Suprapubic skin (tissue), 4 donors: ENCODE measurements at regions not wholly inside any gene's neighbourhood (a gene's known extent, or its start where the extent isn't known, plus 50 kb on each side); places are given as distances from the start of the nearest gene placed in this dataset.
"Not testable (repeated sequence)": the region's sequence is repeated elsewhere in the genome, so short reads cannot be mapped to it uniquely, and the experiment has no call there.

Experiments used
- DNase-seq, 2 donors: peaks; one replicate each; pipeline ENCODE4 v3.0.0-alpha.2; 2019; ENCODE audit warnings: low spot score in 2 of 2
- H3K27ac ChIP-seq: fragments of 200-600 bp; sonication (generic); one replicate; pipeline ENCODE4 v1.5.1; 2019
- H3K27me3 ChIP-seq: fragments of 200-600 bp; sonication (generic); one replicate; pipeline ENCODE4 v1.5.1; 2019
- H3K36me3 ChIP-seq: fragments of 200-600 bp; sonication (generic); one replicate; pipeline ENCODE4 v1.5.1; 2019
- H3K4me1 ChIP-seq: fragments of 200-600 bp; sonication (generic); one replicate; pipeline ENCODE4 v1.5.1; 2019
- H3K4me3 ChIP-seq: fragments of 200-600 bp; sonication (generic); one replicate; pipeline ENCODE4 v1.5.1; 2019; ENCODE audit warnings: mild to moderate bottlenecking
- H3K9me3 ChIP-seq: fragments of 200-600 bp; sonication (generic); one replicate; pipeline ENCODE4 v1.5.1; 2019
- EP300 ChIP-seq: sonication (generic); formaldehyde crosslinking; IDR thresholded peaks from one replicate; pipeline ENCODE4 v1.6.1; 2017; ENCODE audit warnings: antibody characterized with exemption
- POLR2A ChIP-seq, 2 donors: fragments of 450-650 bp; IDR thresholded peaks; one replicate each; pipeline ENCODE4 v1.6.1; 2017; ENCODE audit warnings: antibody characterized with exemption in 2 of 2, mild to moderate bottlenecking in 2 of 2, moderate library complexity in 2 of 2
- POLR2AphosphoS5 ChIP-seq, 3 donors: sonication (generic); formaldehyde crosslinking; IDR thresholded peaks; one replicate each; pipeline ENCODE4 v1.6.1; 2017; ENCODE audit warnings: antibody characterized with exemption in 3 of 3
- WGBS: methylation state at CpG from one replicate; pipeline ENCODE4 v1.1.5; 2018; 5-methylcytosine and 5-hydroxymethylcytosine counted together
- TF ChIP-seq, protein P1 (sequence below), 2 donors: fragments of 200-600 bp in 1 of 2; fragments of 450-650 bp in 1 of 2; sonication (generic) in 1 of 2; IDR thresholded peaks; one replicate each; pipeline ENCODE4 v1.5.1; 2016 to 2019; ENCODE audit warnings: antibody characterized with exemption in 2 of 2, mild to moderate bottlenecking in 1 of 2, moderate library complexity in 1 of 2

DNA sequence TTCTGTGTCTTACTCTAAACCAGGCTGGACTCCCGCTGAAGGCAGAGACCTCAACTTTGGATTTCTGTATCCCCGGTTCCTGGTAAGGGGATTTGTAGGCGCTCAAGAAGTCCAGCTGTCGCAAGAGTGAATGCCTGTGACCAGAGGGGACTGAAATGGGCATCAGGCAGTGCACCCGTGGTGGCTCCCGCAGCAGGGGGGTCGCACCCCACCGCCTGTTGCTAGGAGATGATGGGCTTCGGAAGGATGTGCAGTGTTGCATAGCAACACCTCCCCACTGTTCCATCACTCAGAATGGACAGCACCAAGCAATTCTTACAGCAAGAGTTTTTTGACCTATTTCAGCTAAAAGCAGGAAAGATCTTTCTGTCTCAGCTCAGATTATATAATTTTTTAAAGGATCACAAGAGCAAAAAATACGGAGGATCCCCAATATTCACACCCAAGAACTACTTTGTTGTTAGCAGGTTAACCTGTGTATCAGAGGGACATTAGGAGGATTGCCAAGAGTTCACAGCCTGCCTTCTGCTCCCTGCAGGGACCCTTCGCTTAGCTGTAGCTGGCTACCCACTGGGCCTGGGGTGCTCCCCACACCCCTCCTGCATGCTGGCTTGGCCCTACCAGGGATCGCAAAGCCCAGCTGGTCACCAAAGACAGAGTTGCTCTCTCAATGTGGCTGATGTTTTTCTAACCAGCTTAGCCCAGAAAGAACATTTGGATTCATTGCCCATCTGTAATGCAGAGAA, 63.8 kb downstream of the SOWAHC start:
- WGBS, result 90% methylated on average over 12 of the region's 12 CpGs
- DNase-seq, result peak in 1 of 2 donors; percentile 34
- Histone ChIP-seq H3K27ac (no peak overlapping the region), H3K4me3 (no peak overlapping the region), H3K36me3 (no peaks in the 10 kb centered on the region), H3K9me3 (no peaks in the 10 kb centered on the region), H3K4me1 (peaks cover 49% of the 10 kb centered on the region), H3K27me3 (no peaks in the 10 kb centered on the region)
- TF ChIP-seq POLR2A (IDR thresholded peaks at IDR 0.05), result no peak
- no peak for TF ChIP-seq EP300
- TF ChIP-seq, protein P1, sequence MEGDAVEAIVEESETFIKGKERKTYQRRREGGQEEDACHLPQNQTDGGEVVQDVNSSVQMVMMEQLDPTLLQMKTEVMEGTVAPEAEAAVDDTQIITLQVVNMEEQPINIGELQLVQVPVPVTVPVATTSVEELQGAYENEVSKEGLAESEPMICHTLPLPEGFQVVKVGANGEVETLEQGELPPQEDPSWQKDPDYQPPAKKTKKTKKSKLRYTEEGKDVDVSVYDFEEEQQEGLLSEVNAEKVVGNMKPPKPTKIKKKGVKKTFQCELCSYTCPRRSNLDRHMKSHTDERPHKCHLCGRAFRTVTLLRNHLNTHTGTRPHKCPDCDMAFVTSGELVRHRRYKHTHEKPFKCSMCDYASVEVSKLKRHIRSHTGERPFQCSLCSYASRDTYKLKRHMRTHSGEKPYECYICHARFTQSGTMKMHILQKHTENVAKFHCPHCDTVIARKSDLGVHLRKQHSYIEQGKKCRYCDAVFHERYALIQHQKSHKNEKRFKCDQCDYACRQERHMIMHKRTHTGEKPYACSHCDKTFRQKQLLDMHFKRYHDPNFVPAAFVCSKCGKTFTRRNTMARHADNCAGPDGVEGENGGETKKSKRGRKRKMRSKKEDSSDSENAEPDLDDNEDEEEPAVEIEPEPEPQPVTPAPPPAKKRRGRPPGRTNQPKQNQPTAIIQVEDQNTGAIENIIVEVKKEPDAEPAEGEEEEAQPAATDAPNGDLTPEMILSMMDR (IDR thresholded peaks at IDR 0.05), result no peak
- TF ChIP-seq POLR2AphosphoS5 (IDR thresholded peaks at IDR 0.05), result no peak

DNA sequence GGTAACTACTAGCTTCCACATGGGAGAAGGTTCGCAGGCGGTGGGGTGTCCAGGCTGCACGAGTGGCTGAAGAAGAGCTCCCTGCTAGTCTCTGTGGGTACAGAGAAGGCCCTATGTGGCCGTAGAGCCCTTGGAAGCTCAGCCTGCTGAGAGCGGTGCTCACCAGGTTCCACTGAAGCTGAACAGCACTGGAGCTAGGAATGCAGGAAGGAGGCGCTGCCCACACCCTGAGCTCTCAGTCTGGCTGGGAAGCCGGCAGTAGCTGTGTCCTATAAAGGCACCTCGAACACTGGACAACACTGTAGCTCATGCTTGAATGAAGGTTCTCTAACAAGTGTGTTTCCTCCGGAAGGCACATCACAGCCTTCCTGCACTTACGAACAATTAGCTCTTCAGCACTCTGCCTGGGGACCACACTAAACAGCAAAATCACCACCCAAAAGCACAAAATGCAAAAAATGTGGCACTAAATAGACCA, 64.6 kb downstream of the SOWAHC start:
- H3K4me3 ChIP-seq, H3K36me3 ChIP-seq, H3K9me3 ChIP-seq, H3K27me3 ChIP-seq, H3K27ac ChIP-seq: not testable (repeated sequence)
- DNase-seq, result peak in 1 of 2 donors; percentile 53
- H3K4me1 ChIP-seq, result peaks cover 49% of the 10 kb centered on the region
- WGBS, result 69% methylated on average over 10 of the region's 10 CpGs

DNA sequence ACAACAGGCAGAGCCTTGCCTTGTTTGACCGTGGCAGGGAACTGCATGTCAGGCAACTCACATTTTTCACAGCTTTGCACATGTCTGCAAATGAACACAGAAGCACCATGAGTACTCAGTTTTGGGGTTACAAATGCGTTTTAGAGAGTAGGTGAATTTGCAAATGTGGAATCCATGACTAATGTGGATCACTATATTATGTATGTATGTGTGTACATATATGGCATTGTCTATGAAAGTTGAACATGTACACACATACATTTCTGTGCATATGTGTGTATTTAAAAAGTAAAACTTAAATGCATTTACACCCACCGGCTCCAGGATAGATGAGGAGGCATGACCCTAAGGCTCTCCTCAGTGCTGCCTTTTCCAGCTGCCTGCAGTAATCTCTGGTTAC, 65.1 kb downstream of the SOWAHC start:
- H3K27me3 ChIP-seq, result no peaks in the 10 kb centered on the region
- WGBS, result 65% methylated on average over 3 of the region's 3 CpGs
- no peak overlapping the region for H3K27ac ChIP-seq
- peaks cover 49% of the 10 kb centered on the region for H3K4me1 ChIP-seq
- TF ChIP-seq EP300 (no peak), POLR2A (IDR thresholded peaks at IDR 0.05) (no peak), POLR2AphosphoS5 (IDR thresholded peaks at IDR 0.05) (no peak)
- TF ChIP-seq, protein P1 (IDR thresholded peaks at IDR 0.05), result no peak
- no peaks in the 10 kb centered on the region for H3K36me3 ChIP-seq
- DNase-seq, result no peak
- H3K9me3 ChIP-seq, result no peaks in the 10 kb centered on the region
- no peak overlapping the region for H3K4me3 ChIP-seq

DNA sequence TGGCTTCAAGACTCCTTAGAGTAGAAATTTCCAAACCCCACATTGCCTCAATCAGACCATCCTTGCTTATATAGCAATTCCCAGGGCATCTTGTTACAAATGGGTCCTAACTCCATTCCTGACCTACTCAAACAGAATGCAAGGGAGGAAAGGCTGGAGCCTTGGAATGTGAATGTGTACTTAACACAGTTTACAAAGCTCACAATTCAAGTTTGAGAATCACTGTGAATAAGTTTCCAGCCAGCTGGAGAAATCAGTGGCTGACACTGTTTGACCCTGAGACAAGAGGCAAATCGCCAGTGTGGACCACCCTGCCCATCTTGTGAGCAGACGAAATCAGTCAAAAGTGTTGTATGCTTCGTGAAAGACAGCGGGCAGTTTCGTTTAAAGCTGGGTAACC, 65.5 kb downstream of the SOWAHC start:
- no peaks in the 10 kb centered on the region for H3K36me3 ChIP-seq
- no peaks in the 10 kb centered on the region for H3K27me3 ChIP-seq
- TF ChIP-seq POLR2AphosphoS5 (IDR thresholded peaks at IDR 0.05) (no peak), EP300 (no peak), POLR2A (IDR thresholded peaks at IDR 0.05) (no peak)
- TF ChIP-seq, protein P1 (IDR thresholded peaks at IDR 0.05), result no peak
- H3K9me3 ChIP-seq, result no peaks in the 10 kb centered on the region
- no peak overlapping the region for H3K27ac ChIP-seq
- 78% methylated on average over 5 of the region's 5 CpGs for WGBS
- no peak overlapping the region for H3K4me3 ChIP-seq
- peaks cover 49% of the 10 kb centered on the region for H3K4me1 ChIP-seq
- DNase-seq, result peak in 1 of 2 donors; percentile 14

DNA sequence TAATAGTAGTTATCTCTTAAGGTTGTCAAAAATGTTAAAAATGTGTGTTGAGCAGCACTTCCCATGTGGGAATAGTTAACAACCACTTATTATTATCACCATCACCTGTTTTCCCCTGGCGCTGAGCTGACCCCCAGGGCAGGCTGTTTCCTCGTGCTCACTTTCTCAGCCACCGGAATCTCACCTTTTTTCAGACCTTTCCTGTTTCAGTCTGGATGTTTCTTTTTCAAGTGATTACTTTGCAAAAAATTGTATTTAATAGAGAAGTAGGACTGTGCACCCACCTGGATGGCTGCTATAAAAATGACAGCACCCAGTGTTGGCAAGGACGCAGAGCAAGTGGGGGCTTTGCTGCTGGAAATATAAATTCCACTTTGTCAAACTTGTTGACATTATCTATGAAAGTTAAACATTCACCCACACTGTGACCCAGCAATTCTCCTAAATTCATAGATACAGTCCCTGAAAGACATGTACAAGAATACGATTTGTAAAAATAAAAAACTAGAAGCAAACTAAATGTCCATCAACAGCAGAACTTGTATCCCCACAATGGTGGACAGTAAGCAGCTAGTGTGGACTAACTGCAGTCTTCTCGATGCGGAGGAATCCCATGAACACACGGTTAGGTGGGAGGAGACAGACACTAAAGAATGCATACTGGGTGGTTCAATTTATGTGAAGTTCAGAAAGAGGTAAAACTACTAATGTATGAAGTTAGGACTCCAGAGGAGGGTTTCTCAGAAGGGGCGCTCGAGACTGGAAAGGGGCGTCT, 66.5 kb downstream of the SOWAHC start:
- Histone ChIP-seq H3K4me3 (no peak overlapping the region), H3K36me3 (no peaks in the 10 kb centered on the region), H3K9me3 (no peaks in the 10 kb centered on the region), H3K27me3 (no peaks in the 10 kb centered on the region), H3K4me1 (peaks cover 38% of the 10 kb centered on the region), H3K27ac (no peak overlapping the region)
- DNase-seq, result peak in 1 of 2 donors; percentile 5
- TF ChIP-seq, protein P1 (IDR thresholded peaks at IDR 0.05), result no peak
- TF ChIP-seq POLR2AphosphoS5 (IDR thresholded peaks at IDR 0.05) (no peak), EP300 (no peak), POLR2A (IDR thresholded peaks at IDR 0.05) (no peak)
- WGBS, result 73% methylated on average over 11 of the region's 11 CpGs
